DLD1 (cell line): ENCODE measurements at regions not wholly inside any gene's neighbourhood (a gene's known extent, or its start where the extent isn't known, plus 50 kb on each side); places are given as distances from the start of the nearest gene placed in this dataset.

Experiments
- in situ Hi-C: cut with HindIII; loops from 2 replicates; pipeline ENCODE4 v1.10.0; 2017; ENCODE audit warnings: low sequenced_read_pairs

DNA sequence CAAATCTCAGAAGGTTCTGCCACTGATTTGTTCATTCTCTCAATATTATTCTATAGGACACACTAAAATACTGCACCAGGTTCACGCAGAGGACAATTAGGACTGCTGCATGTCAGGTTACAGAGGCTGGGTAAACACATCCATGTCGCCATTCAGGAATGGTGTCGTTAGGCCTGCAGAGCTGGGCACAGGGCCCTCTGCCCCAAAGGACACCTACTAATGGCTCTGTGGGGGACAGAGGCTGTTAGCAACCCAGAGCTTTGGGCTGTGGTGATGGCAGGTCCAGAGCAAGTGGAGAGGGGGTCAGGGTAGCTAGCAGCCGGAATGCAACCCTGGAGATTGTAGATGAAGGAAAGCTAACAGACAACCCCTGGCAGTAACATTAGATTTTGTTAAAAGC, 115.9 kb downstream of the TTC32 start:
- in situ Hi-C loops = no loop called here

DNA sequence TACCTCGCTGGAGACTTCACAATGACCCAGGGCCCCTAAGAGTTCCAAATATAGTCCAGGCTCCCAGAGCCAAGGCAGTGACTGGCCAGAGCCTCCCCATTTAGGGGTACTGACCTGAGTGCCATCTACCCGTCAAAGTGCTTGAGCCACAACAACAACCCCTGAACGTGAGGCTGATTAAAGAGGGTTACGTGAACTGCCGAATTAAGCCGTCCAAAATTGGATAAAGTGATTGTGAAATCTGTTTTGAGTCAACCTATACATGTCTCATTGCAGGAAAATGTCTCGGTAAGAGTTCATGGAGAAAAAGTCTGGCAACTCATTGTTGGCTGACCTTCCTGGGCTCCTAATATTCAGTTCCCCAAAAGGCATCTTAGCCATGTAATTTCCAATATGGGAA, 116.3 kb downstream of the TTC32 start:
- in situ Hi-C loops = no loop called here

- in situ Hi-C loops = no loop called here
Observed at GRCh38 chr2:19784456-19784855, 117.3 kb downstream of the TTC32 start.

DNA sequence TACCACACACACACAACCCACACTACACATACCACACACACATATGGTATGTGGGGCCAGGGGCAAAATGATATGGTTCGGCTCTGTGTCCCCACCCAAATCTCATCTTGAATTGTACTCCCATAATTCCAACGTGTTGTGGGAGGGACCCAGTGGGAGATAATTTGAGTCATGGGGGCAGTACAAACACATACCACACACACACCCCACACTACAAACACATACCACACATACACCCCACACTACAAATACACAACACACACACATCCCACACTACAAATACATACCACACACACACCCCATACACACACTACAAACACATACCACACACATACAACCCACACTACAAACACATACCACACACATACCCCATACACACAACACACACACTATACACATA, 117.8 kb downstream of the TTC32 start:
- in situ Hi-C loops = no loop called here

GRCh38 chr2:19776941-19777514, 124.8 kb downstream of the TTC32 start:
- in situ Hi-C loops = no loop called here

- in situ Hi-C loops = no loop called here
Observed at GRCh38 chr2:19775838-19776237, 125.9 kb downstream of the TTC32 start.

GRCh38 chr2:19775315-19775714, 126.5 kb downstream of the TTC32 start:
- in situ Hi-C loops = no loop called here

GRCh38 chr2:19774805-19775176, 127.0 kb downstream of the TTC32 start:
- in situ Hi-C loops = no loop called here

GRCh38 chr2:19772981-19773380, 128.8 kb downstream of the TTC32 start:
- in situ Hi-C loops = no loop called here

DNA sequence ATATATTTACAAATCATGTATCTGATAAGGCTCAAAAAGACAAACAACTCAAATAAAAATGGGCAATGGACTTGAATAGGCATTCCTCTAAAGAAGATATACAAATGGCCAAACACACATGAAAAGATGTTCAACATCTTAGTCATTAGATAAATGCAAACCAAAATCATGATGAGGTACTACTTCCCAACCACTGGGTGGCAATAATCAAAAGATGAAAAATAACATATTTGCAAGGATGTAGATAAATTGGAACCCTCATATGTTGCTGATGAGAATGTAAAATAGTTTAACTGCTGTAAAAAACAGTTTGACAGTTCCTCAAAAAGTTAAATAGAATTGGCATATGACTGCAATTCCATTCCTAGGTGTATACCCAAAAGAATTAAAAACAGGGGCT, 132.3 kb downstream of the TTC32 start:
- in situ Hi-C loops = no loop called here

- in situ Hi-C loops = no loop called here
Observed at GRCh38 chr2:19767899-19768298, 133.9 kb downstream of the TTC32 start.

DNA sequence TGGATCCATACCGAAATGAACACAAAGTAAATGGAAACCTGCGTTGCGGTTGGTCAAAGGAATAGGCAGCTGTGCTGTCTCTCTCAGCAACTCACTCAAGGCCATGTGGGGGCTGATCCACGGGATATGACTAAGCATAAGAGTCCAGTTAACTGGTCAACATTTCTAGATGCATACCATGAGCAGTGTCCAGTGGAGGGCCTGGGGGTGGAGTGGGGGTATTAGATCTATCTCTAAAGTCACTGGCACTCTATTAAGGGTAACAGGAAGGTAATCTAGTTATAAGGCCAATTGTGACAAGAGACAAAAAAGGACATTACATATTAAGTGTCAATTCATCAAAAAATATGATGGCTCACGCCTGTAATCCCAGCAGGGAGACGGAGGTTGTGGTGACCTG, 136.8 kb downstream of the TTC32 start:
- in situ Hi-C loops = no loop called here

DNA sequence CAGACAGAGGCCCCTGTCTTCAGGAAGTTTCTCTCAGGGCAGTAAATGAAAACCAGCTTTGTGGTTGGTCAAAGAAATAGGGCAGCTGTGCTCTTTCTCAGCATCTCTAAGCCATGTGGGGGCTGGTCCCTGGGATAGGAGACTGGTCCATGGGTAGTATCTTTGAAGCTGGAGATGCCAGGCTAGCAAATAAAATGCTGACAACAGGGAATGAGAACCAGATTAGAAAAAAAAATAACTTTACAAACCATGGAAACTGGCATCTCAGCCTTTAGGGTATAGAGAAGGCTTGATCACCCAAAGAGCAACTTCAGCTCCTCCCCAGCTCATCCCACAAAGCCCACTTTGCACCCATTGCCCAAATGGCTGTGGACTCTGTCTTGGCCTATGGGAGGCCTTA, 138.1 kb downstream of the TTC32 start:
- in situ Hi-C loops = no loop called here

- in situ Hi-C loops = no loop called here
Observed at GRCh38 chr2:19762959-19763605, 138.7 kb downstream of the TTC32 start.

- in situ Hi-C loops = no loop called here
Observed at GRCh38 chr2:19762142-19762541, 139.6 kb downstream of the TTC32 start.

DNA sequence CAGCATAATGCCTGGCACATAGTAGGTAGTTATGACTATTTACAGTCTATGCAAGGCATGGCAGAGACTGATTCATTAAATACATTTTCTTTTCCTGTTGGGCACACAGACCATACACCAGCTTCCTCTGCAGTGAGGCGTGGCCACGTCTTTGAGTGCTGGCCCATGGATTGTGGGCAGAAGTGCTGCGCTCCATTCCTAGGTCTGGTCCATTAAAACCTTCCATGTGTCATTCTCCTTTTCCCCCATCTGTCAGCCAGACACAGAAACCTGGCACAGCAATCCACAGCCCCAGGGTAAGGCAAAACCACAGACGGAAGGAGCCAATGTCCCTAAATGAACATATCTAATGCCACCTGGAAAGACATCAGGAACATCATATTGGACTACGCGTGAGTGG, 141.9 kb downstream of the TTC32 start:
- in situ Hi-C loops = no loop called here

DNA sequence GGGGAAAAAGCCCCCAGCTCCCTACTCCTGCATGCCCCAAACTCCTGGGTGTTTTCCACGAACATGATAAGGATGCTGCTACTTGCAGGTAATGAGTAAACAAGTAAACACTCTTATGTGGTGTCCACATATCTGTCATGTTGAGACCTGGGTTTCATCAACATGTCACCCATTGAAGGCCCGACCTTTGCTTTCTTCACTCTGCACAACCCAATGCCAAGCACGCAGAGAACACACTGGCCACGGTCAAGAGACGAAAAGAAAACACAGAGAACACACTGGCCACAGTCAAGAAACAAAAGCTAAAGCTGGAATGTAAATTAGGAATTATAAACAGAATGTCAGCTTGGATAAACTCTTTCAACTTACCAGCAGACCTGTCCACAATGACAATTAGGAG, 143.1 kb downstream of the TTC32 start:
- in situ Hi-C loops = no loop called here

- in situ Hi-C loops = no loop called here
Observed at GRCh38 chr2:19757586-19757985, 144.2 kb downstream of the TTC32 start.

- in situ Hi-C loops = no loop called here
Observed at GRCh38 chr2:19754907-19755306, 146.9 kb downstream of the TTC32 start.

DNA sequence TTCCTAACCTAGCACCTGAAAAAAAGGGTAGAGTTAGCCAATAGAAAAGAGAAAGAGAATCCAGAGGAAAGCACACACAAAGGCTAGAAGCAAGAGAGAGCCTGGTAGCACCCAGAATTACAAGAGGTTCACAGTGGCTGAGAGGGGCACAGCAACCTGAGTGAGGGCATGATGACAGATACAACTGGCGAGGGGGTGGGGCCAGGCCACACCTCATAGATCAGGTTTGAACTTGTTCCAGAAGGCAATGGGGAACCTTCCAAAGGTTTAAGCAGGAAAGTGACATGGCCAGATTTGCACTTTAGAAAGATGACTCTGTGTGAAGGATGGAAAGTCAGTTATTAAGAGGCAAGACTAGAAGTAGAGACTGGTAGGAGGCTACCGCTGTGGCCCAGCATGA, 148.0 kb downstream of the TTC32 start:
- in situ Hi-C loops = no loop called here

GRCh38 chr2:19753314-19753713, 148.5 kb downstream of the TTC32 start:
- in situ Hi-C loops = no loop called here

- in situ Hi-C loops = no loop called here
Observed at GRCh38 chr2:19752500-19752899, 149.3 kb downstream of the TTC32 start.

DNA sequence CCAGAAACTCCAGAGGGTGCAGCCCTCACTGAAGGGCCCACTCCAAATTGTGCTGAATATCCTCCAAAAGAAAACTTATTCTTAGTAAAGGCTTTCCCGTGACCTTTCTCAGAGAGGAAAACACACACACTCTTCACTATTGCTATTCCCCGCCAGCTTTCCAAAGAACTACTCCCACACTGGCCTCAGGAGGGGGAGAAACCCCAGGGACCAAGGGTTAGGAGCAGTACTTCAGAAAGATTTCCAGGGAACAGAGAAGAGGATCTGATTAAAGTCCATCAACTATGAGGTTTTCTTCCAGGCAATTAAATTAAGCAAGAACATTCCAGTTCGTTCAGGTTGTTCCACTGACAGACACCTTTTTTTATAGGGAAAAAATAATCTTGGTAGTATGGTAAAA, 150.2 kb downstream of the TTC32 start:
- in situ Hi-C loops = no loop called here
